ENCODE measurements at regions not wholly inside any gene's neighbourhood (a gene's known extent, or its start where the extent isn't known, plus 50 kb on each side); places are given as distances from the start of the nearest gene placed in this dataset.

DNA sequence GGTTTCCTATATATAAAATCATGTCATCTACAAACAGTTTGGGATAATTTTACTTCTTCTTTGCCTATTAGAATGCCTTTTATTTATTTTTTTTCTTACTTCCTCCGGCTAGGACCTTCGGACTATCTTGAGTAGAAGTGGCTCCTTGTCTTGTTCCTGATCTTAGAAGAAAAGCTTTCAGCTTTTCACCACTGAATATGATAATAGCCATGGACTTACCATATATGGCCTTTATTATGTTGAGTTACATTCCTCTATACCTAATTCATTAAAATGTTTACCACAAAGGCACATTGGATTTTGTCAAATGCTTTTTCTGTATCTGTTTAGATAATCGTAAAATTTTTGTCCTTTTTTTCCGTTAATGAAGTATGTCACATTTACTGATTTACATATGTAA lies 395.7 kb downstream of the NXPH1 start:
- H3K27ac ChIP-seq: no peak overlapping the region

DNA sequence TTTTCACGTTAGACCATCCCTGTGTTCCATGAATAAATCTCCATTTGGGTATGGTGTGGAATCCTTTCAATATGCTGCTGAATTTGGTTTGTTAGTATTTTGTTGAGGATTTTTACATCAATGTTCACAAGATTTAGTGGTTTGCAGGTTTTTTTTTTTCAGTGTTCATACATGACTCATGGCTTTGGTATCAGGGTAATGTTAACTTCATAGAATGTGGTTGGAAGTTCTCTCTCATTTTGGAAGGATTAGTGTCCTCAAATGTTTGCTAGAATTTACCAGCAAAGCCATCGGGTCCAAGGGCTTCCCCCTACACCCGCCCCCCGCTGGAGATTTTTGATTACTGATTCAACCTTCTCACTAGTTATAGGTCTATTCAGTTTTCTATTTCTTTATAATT lies 398.0 kb downstream of the NXPH1 start:
- Histone ChIP-seq H3K27me3 (no peaks in the 10 kb centered on the region), H3K4me3 (no peak overlapping the region), H3K9me3 (ENCODE audit: low read depth) (no peaks in the 10 kb centered on the region), H3K27ac (no peak overlapping the region), H3K36me3 (no peaks in the 10 kb centered on the region), H3K4me1 (ENCODE audit: low read depth) (no peaks in the 10 kb centered on the region)
- no peak for DNase-seq (ENCODE audit: low read depth in 1 of 2, low spot score in 1 of 2)
- TF ChIP-seq, protein P1, sequence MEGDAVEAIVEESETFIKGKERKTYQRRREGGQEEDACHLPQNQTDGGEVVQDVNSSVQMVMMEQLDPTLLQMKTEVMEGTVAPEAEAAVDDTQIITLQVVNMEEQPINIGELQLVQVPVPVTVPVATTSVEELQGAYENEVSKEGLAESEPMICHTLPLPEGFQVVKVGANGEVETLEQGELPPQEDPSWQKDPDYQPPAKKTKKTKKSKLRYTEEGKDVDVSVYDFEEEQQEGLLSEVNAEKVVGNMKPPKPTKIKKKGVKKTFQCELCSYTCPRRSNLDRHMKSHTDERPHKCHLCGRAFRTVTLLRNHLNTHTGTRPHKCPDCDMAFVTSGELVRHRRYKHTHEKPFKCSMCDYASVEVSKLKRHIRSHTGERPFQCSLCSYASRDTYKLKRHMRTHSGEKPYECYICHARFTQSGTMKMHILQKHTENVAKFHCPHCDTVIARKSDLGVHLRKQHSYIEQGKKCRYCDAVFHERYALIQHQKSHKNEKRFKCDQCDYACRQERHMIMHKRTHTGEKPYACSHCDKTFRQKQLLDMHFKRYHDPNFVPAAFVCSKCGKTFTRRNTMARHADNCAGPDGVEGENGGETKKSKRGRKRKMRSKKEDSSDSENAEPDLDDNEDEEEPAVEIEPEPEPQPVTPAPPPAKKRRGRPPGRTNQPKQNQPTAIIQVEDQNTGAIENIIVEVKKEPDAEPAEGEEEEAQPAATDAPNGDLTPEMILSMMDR (IDR thresholded peaks at IDR 0.05; ENCODE audit: low read depth, low read length): no peak

More for the DNA sequence above, 395.7 kb downstream of the NXPH1 start:
- H3K4me3 ChIP-seq: no peak overlapping the region
- no peaks in the 10 kb centered on the region for H3K9me3 ChIP-seq (ENCODE audit: low read depth)
- H3K36me3 ChIP-seq: no peaks in the 10 kb centered on the region
- H3K27me3 ChIP-seq: no peaks in the 10 kb centered on the region
- no peaks in the 10 kb centered on the region for H3K4me1 ChIP-seq (ENCODE audit: low read depth)
- TF ChIP-seq, protein P1 (IDR thresholded peaks at IDR 0.05; ENCODE audit: low read depth, low read length): no peak
- DNase-seq (ENCODE audit: low read depth in 1 of 2, low spot score in 1 of 2): no peak

DNA sequence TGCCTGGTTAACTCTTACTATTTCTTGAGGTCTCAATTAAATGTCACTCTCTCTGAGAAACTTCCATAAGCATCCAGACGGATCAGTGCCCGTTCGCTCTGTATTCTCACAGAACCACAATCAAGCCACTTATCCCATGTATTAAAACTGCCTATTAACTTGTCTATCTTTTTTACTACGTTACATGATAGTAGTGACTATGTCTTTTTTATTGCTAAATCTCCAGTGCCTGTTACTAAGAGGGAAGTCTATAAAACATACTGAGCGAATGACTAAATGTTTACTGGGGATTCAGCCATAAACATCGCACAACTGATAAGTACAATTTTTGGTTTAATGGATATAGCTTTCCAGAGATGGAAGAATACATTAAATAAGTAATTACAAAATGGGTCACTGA lies 399.9 kb downstream of the NXPH1 start:
- TF ChIP-seq, protein P1 (IDR thresholded peaks at IDR 0.05; ENCODE audit: low read depth, low read length): no peak
- H3K36me3 ChIP-seq: no peaks in the 10 kb centered on the region

DNA sequence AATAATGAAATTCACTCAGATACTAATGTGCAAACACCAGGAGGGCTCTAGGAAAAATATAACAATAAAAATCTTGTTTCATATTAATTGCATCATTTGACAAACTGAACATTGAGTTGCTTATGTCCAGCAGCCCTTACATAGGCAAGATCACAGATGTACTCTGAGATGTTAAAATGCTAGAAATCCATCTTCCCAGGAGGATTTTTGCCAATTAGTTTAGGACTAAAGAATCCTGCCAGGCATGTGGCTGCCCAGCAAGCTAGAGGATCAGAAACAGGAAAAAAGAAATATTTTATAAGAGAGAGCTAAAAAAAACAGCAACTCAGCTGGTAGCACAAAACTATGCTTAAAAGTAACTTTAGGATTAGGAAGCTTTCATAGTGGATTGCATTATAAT lies 407.8 kb downstream of the NXPH1 start:
- TF ChIP-seq, protein P1 (IDR thresholded peaks at IDR 0.05; ENCODE audit: low read depth, low read length): no peak
- H3K9me3 ChIP-seq (ENCODE audit: low read depth): no peaks in the 10 kb centered on the region
- no peaks in the 10 kb centered on the region for H3K36me3 ChIP-seq
- DNase-seq (ENCODE audit: low read depth in 1 of 2, low spot score in 1 of 2): no peak
- H3K4me1 ChIP-seq (ENCODE audit: low read depth): no peaks in the 10 kb centered on the region
- H3K27me3 ChIP-seq: no peaks in the 10 kb centered on the region
- no peak overlapping the region for H3K4me3 ChIP-seq
- H3K27ac ChIP-seq: no peak overlapping the region

More for the DNA sequence above, 399.9 kb downstream of the NXPH1 start:
- no peak for DNase-seq (ENCODE audit: low read depth in 1 of 2, low spot score in 1 of 2)
- H3K9me3 ChIP-seq (ENCODE audit: low read depth): no peaks in the 10 kb centered on the region
- no peak overlapping the region for H3K27ac ChIP-seq
- no peak overlapping the region for H3K4me3 ChIP-seq
- H3K4me1 ChIP-seq (ENCODE audit: low read depth): no peaks in the 10 kb centered on the region
- no peaks in the 10 kb centered on the region for H3K27me3 ChIP-seq

DNA sequence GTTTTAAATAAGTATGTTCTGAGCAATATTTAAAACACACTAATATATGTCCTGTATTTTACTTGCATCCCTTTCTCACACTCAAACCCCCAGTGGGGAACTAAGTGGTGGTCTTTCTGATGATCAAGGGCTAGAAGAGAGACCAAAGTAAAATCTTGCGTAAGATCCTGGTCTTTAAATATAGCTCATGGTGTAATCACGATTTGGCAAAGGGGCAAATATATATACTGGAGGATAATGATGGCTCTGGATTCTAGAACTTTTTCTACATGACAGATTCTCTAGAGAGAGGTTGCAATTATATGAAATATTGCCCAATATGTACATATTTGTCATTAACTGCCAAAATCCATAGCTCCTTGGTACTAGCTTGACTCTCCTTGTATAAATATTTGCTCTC lies 438.3 kb downstream of the NXPH1 start:
- no peak for DNase-seq (ENCODE audit: low read depth in 1 of 2, low spot score in 1 of 2)
- Histone ChIP-seq H3K36me3 (no peaks in the 10 kb centered on the region), H3K9me3 (ENCODE audit: low read depth) (no peaks in the 10 kb centered on the region), H3K27me3 (no peaks in the 10 kb centered on the region), H3K4me3 (no peak overlapping the region), H3K4me1 (ENCODE audit: low read depth) (no peaks in the 10 kb centered on the region), H3K27ac (no peak overlapping the region)
- TF ChIP-seq, protein P1 (IDR thresholded peaks at IDR 0.05; ENCODE audit: low read depth, low read length): no peak

DNA sequence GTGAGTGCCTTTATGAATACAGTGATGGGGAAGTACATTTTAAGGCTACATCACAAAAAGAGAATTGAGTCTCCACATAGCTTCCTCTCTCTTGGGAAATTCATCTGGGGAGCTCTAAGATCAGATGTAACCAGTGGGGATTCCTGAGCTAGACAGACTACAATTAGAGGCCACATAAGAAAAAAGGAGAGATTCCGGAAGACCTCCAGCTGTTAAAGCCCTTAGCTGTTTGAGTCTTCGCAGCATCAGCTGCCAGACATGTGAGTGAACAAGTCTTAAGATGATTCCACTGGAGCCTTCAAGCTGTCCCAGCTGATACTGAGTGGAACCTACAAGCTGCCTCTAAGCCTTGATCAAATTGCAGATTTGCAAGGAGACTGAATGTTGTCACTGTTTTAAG lies 448.5 kb downstream of the NXPH1 start:
- H3K9me3 ChIP-seq (ENCODE audit: low read depth): no peaks in the 10 kb centered on the region
- no peaks in the 10 kb centered on the region for H3K27me3 ChIP-seq
- no peak for DNase-seq (ENCODE audit: low read depth in 1 of 2, low spot score in 1 of 2)
- no peaks in the 10 kb centered on the region for H3K36me3 ChIP-seq
- no peak overlapping the region for H3K4me3 ChIP-seq
- TF ChIP-seq, protein P1 (IDR thresholded peaks at IDR 0.05; ENCODE audit: low read depth, low read length): no peak
- H3K4me1 ChIP-seq (ENCODE audit: low read depth): no peaks in the 10 kb centered on the region
- H3K27ac ChIP-seq: no peak overlapping the region

All from cardiac muscle cell (in vitro differentiated cells and primary cell).